ENCODE measurements at regions not wholly inside any gene's neighbourhood (a gene's known extent, or its start where the extent isn't known, plus 50 kb on each side); places are given as distances from the start of the nearest gene placed in this dataset.

DNA sequence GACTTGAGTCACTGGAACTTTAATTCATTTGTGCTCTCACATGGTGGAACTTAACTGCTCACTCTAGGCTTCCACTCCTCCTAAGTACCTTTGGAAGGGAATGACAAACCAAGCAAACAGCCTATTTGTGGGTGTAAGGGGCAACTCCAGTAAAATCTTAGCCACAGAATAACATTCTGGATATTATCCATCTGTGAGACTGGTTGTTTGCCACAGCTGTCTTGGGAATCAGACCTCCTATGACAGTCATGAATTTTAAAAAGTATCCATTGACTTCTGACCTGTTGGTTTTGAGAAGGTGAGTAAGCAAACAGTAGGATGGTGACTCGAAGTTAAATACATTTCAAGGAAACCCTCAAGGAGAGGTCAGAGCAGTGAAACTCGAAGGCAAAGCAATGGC, 147.3 kb upstream of the CDIN1 start:
- Mint-ChIP-seq H3K4me3 (no peak overlapping the region), H3K27me3 (no peaks in the 10 kb centered on the region), H3K27ac (no peak overlapping the region), H3K9me3 (ENCODE audit: insufficient read depth) (no peaks in the 10 kb centered on the region), H3K4me1 (no peaks in the 10 kb centered on the region)
- ATAC-seq (ENCODE audit: low read depth) (no peak), DNase-seq (no peak)
- H3K27me3 ChIP-seq (replicated peaks in 1 of 4; ENCODE audit: control extremely low read depth in 1 of 4, control insufficient read depth in 3 of 4, insufficient read depth in 4 of 4, low read length in 3 of 4): no peaks in the 10 kb centered on the region
- ChIA-PET CTCF (no interaction called here), POLR2A (no interaction called here)
- H4K20me1 ChIP-seq (ENCODE audit: control insufficient read depth, insufficient read depth, low read length, poor library complexity, severe bottlenecking): no peaks in the 10 kb centered on the region
- no peak overlapping the region for H3K4me2 ChIP-seq (replicated peaks; ENCODE audit: low read depth, low read length, poor library complexity, severe bottlenecking)
- H3K9ac ChIP-seq (ENCODE audit: low read length): no peak overlapping the region
- no peak overlapping the region for H3K4me3 ChIP-seq (ENCODE audit: control extremely low read depth in 1 of 5, extremely low read depth in 1 of 5, insufficient read depth in 1 of 5, low read depth in 2 of 5, low read length in 4 of 5)
- H3K27ac ChIP-seq (ENCODE audit: low read length in 2 of 2): no peak overlapping the region
- no CpG with 5 or more reads among the region's 2 CpGs for WGBS (ENCODE audit: insufficient coverage)
- H2AFZ ChIP-seq (ENCODE audit: insufficient read depth, low read depth, low read length, poor library complexity, severe bottlenecking): no peak overlapping the region
- peaks cover 0 to 1% (median 0%) of the 10 kb centered on the region in 3 donors for H3K9me3 ChIP-seq (ENCODE audit: control extremely low read depth in 1 of 3, control insufficient read depth in 2 of 3, insufficient read depth in 1 of 3, low read length in 2 of 3)
- intact Hi-C loops (cut with micrococcal nuclease): no loop called here
- TF ChIP-seq, protein P1, sequence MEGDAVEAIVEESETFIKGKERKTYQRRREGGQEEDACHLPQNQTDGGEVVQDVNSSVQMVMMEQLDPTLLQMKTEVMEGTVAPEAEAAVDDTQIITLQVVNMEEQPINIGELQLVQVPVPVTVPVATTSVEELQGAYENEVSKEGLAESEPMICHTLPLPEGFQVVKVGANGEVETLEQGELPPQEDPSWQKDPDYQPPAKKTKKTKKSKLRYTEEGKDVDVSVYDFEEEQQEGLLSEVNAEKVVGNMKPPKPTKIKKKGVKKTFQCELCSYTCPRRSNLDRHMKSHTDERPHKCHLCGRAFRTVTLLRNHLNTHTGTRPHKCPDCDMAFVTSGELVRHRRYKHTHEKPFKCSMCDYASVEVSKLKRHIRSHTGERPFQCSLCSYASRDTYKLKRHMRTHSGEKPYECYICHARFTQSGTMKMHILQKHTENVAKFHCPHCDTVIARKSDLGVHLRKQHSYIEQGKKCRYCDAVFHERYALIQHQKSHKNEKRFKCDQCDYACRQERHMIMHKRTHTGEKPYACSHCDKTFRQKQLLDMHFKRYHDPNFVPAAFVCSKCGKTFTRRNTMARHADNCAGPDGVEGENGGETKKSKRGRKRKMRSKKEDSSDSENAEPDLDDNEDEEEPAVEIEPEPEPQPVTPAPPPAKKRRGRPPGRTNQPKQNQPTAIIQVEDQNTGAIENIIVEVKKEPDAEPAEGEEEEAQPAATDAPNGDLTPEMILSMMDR (IDR thresholded peaks at IDR 0.05): no peak
- TF ChIP-seq EZH2 (IDR thresholded peaks at IDR 0.05; ENCODE audit: borderline replicate concordance, insufficient read depth, low read depth, low read length, poor library complexity, severe bottlenecking): no peak
- H3K4me1 ChIP-seq (ENCODE audit: control insufficient read depth in 2 of 2, insufficient read depth in 2 of 2, low read length in 2 of 2): no peaks in the 10 kb centered on the region
- H3K36me3 ChIP-seq (replicated peaks in 1 of 2; ENCODE audit: control extremely low read depth in 1 of 2, control insufficient read depth in 1 of 2, extremely low read depth in 1 of 2, insufficient read depth in 2 of 2, low read length in 1 of 2): no peaks in the 10 kb centered on the region
- no peaks in the 10 kb centered on the region for H3K79me2 ChIP-seq (ENCODE audit: control insufficient read depth, insufficient read depth, low read length)

DNA sequence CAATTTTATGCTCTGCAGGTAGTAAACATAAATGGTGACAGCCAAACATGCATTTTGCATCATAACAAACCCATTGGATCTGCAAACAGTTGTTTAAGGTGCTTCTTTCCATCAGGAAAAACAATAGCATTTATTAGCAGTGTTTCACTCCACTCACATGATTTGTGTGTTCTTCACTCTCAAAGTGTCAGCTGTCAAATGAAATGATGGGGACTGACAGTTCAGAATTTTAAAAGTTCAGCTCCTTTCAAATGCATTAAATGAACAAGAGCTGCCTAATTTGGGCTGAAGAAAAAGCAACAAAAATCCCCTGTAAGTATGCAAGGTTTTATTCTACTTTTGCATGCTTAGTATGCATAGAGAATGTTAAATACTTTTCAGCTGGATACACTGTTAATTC, 145.2 kb upstream of the CDIN1 start:
- no peaks in the 10 kb centered on the region for H3K4me1 Mint-ChIP-seq
- no peak for TF ChIP-seq EZH2 (IDR thresholded peaks at IDR 0.05; ENCODE audit: borderline replicate concordance, insufficient read depth, low read depth, low read length, poor library complexity, severe bottlenecking)
- TF ChIP-seq, protein P1 (IDR thresholded peaks at IDR 0.05): no peak
- Histone ChIP-seq H3K9ac (ENCODE audit: low read length) (no peak overlapping the region), H3K27me3 (replicated peaks in 1 of 4; ENCODE audit: control extremely low read depth in 1 of 4, control insufficient read depth in 3 of 4, insufficient read depth in 4 of 4, low read length in 3 of 4) (no peaks in the 10 kb centered on the region), H3K27ac (ENCODE audit: low read length in 2 of 2) (no peak overlapping the region), H3K79me2 (ENCODE audit: control insufficient read depth, insufficient read depth, low read length) (no peaks in the 10 kb centered on the region), H3K36me3 (replicated peaks in 1 of 2; ENCODE audit: control extremely low read depth in 1 of 2, control insufficient read depth in 1 of 2, extremely low read depth in 1 of 2, insufficient read depth in 2 of 2, low read length in 1 of 2) (no peaks in the 10 kb centered on the region), H3K9me3 (ENCODE audit: control extremely low read depth in 1 of 3, control insufficient read depth in 2 of 3, insufficient read depth in 1 of 3, low read length in 2 of 3) (peaks cover 0 to 1% (median 0%) of the 10 kb centered on the region in 3 donors), H3K4me1 (ENCODE audit: control insufficient read depth in 2 of 2, insufficient read depth in 2 of 2, low read length in 2 of 2) (no peaks in the 10 kb centered on the region), H2AFZ (ENCODE audit: insufficient read depth, low read depth, low read length, poor library complexity, severe bottlenecking) (no peak overlapping the region), H3K4me3 (ENCODE audit: control extremely low read depth in 1 of 5, extremely low read depth in 1 of 5, insufficient read depth in 1 of 5, low read depth in 2 of 5, low read length in 4 of 5) (no peak overlapping the region), H4K20me1 (ENCODE audit: control insufficient read depth, insufficient read depth, low read length, poor library complexity, severe bottlenecking) (no peaks in the 10 kb centered on the region), H3K4me2 (replicated peaks; ENCODE audit: low read depth, low read length, poor library complexity, severe bottlenecking) (no peak overlapping the region)
- H3K27me3 Mint-ChIP-seq: no peaks in the 10 kb centered on the region
- no peak overlapping the region for H3K4me3 Mint-ChIP-seq
- intact Hi-C loops (cut with micrococcal nuclease): no loop called here
- ChIA-PET CTCF (no interaction called here), POLR2A (no interaction called here)
- no peak for DNase-seq
- no peak for ATAC-seq (ENCODE audit: low read depth)
- no peaks in the 10 kb centered on the region for H3K9me3 Mint-ChIP-seq (ENCODE audit: insufficient read depth)
- H3K27ac Mint-ChIP-seq: no peak overlapping the region
